ENCODE measurements at regions not wholly inside any gene's neighbourhood (a gene's known extent, or its start where the extent isn't known, plus 50 kb on each side); places are given as distances from the start of the nearest gene placed in this dataset.
"Not testable (repeated sequence)": the region's sequence is repeated elsewhere in the genome, so short reads cannot be mapped to it uniquely, and the experiment has no call there.

- DNase-seq = no peak
Observed at GRCh38 chr18:66440433-66440832, 163.5 kb downstream of the CDH19 start.

- no peak for DNase-seq
Observed at GRCh38 chr18:66439670-66440069, 164.2 kb downstream of the CDH19 start.

GRCh38 chr18:66438711-66439536, 165.0 kb downstream of the CDH19 start:
- DNase-seq = no peak

GRCh38 chr18:66432636-66433035, 171.3 kb downstream of the CDH19 start:
- DNase-seq = peak; percentile 34

GRCh38 chr18:66428795-66429194, 175.1 kb downstream of the CDH19 start:
- DNase-seq = no peak

GRCh38 chr18:66419400-66419799, 184.5 kb downstream of the CDH19 start:
- no peak for DNase-seq

- DNase-seq = no peak
Observed at GRCh38 chr18:66410692-66411091, 193.2 kb downstream of the CDH19 start.

- DNase-seq = no peak
Observed at GRCh38 chr18:66395671-66396218, 208.1 kb downstream of the CDH19 start.

- no peak for DNase-seq
Observed at GRCh38 chr18:66393463-66393862, 210.4 kb downstream of the CDH19 start.

GRCh38 chr18:66377291-66377690, 226.6 kb downstream of the CDH19 start:
- DNase-seq = no peak

- not testable (repeated sequence) for DNase-seq
Observed at GRCh38 chr18:66375391-66375790, 228.5 kb downstream of the CDH19 start.

GRCh38 chr18:66346833-66347588, 256.9 kb downstream of the CDH19 start:
- DNase-seq = no peak

- DNase-seq = no peak
Observed at GRCh38 chr18:66344227-66344626, 259.7 kb downstream of the CDH19 start.

- no peak for DNase-seq
Observed at GRCh38 chr18:66342577-66342976, 261.3 kb downstream of the CDH19 start.

GRCh38 chr18:66334534-66334933, 269.4 kb downstream of the CDH19 start:
- DNase-seq = no peak

GRCh38 chr18:66329716-66330115, 274.2 kb downstream of the CDH19 start:
- DNase-seq = no peak

GRCh38 chr18:66328296-66328878, 275.5 kb downstream of the CDH19 start:
- no peak for DNase-seq

GRCh38 chr18:66325251-66325650, 278.6 kb downstream of the CDH19 start:
- no peak for DNase-seq

- DNase-seq = no peak
Observed at GRCh38 chr18:66324616-66325015, 279.3 kb downstream of the CDH19 start.

- DNase-seq = no peak
Observed at GRCh38 chr18:66317243-66318090, 286.4 kb downstream of the CDH19 start.

- DNase-seq = no peak
Observed at GRCh38 chr18:66316701-66317100, 287.2 kb downstream of the CDH19 start.

GRCh38 chr18:66300141-66300540, 303.7 kb downstream of the CDH19 start:
- no peak for DNase-seq

- no peak for DNase-seq
Observed at GRCh38 chr18:66280470-66280869, 323.4 kb downstream of the CDH19 start.

Data from retina (tissue), 1 donor.